Skin epidermis (tissue), 12 donors: ENCODE measurements at regions not wholly inside any gene's neighbourhood (a gene's known extent, or its start where the extent isn't known, plus 50 kb on each side); places are given as distances from the start of the nearest gene placed in this dataset.
"Not testable (repeated sequence)": the region's sequence is repeated elsewhere in the genome, so short reads cannot be mapped to it uniquely, and the experiment has no call there.

Experiments
- H3K27ac ChIP-seq, 21 experiments: fragments of 200-600 bp; sonication (generic) in 11 of 21; one replicate each; pipeline ENCODE4 v1.5.0; 2020; ENCODE audit warnings: mild to moderate bottlenecking in 3 of 21, inconsistent platforms in 2 of 21, moderate library complexity in 2 of 21
- H3K4me3 ChIP-seq, 7 experiments: fragments of 200-600 bp; sonication (generic) in 2 of 7; one replicate each; pipeline ENCODE4 v1.5.0; 2020; ENCODE audit warnings: inconsistent platforms in 2 of 7, mild to moderate bottlenecking in 2 of 7, moderate library complexity in 1 of 7

DNA sequence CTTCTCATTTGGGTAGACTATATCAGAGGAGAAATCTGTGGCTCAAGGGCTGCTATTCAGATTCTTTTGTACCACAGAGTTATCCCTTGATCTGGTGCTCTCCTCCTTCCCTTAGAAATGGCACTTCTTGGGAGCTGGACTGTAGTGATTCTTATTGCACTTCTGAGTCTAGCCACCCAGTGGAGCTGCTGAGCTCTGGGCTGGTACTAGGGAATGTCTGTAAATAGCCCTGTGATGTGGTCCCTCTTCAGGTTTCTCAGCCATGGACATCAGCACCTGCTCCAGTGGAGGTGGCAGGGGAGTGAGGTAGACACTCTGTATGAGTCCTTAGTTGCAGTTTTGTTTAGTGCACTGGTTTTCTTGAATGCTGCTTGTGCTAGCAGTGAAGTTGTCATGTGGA is 1292.6 kb downstream of the SI start:
- H3K27ac ChIP-seq, result no peak overlapping the region
- H3K4me3 ChIP-seq, result no peak overlapping the region

GRCh38 chr3:163779396-163780344 is 1298.6 kb downstream of the SI start:
- Histone ChIP-seq H3K27ac (no peak overlapping the region), H3K4me3 (no peak overlapping the region)

- Histone ChIP-seq H3K4me3 (no peak overlapping the region), H3K27ac (no peak overlapping the region)
Observed at GRCh38 chr3:163776743-163777142, 1301.6 kb downstream of the SI start.

- Histone ChIP-seq H3K27ac (no peak overlapping the region), H3K4me3 (no peak overlapping the region)
Observed at GRCh38 chr3:163773136-163773535, 1305.2 kb downstream of the SI start.

DNA sequence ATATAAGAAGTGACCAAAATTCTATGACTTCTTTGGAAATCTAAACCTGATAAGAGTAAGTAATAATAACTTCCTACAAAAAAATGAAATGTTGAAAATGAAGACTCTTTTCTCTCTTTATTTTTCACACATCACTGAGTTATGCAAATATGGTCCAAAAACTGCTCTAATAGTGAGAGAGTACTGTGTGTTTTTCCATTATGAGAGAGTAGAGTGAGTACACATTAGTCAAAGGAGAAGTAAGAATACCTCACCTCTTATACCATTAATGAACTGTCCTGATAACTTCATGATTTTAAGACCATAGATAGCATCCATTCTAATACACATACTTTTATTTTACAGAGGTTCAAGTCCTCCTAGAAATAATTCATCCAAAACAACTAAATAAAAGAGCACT is 1310.2 kb downstream of the SI start:
- Histone ChIP-seq H3K27ac (no peak overlapping the region), H3K4me3 (no peak overlapping the region)

GRCh38 chr3:163766112-163766511 is 1312.2 kb downstream of the SI start:
- H3K4me3 ChIP-seq, result no peak overlapping the region
- H3K27ac ChIP-seq, result no peak overlapping the region

GRCh38 chr3:163753033-163753432 is 1325.3 kb downstream of the SI start:
- H3K27ac ChIP-seq, result no peak overlapping the region
- H3K4me3 ChIP-seq, result no peak overlapping the region

DNA sequence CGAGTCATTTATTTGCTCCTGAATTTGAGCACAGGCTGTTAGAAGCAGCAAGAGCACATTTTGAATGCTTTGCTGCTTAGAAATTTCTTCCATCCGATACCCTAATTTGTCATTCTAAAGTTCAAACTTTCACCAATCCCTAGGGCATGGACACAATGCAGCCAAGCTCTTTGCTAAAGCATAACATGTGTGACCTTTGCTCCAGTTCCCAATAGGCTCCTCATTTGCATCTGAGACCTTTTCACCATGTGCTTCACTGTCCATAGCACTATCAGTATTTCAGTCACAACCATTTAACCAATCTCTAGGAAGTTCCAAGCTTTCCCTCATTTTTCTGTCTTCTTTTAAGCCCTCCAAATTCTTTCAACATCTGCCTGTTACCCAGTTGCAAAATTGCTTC is 1333.1 kb downstream of the SI start:
- no peak overlapping the region for H3K4me3 ChIP-seq
- H3K27ac ChIP-seq, result no peak overlapping the region

DNA sequence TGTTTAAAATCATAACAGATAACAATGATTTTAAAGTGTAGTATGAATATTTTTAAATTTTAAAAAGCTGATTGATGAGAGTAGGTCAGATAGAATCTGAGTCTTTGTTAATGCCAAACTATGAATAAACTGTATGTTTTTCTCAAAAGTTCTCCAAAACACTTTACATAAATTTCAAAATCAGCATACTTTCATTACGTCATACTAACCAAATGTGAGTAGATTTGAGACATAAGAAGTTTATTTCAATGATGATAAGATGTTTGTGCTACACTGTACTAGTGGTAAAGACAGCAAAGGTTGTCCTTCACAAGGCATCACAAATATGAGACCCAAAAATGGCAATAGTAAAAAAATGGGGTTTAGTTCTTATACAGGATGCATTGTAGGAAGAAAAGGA is 1342.9 kb downstream of the SI start:
- no peak overlapping the region for H3K4me3 ChIP-seq
- H3K27ac ChIP-seq, result no peak overlapping the region

DNA sequence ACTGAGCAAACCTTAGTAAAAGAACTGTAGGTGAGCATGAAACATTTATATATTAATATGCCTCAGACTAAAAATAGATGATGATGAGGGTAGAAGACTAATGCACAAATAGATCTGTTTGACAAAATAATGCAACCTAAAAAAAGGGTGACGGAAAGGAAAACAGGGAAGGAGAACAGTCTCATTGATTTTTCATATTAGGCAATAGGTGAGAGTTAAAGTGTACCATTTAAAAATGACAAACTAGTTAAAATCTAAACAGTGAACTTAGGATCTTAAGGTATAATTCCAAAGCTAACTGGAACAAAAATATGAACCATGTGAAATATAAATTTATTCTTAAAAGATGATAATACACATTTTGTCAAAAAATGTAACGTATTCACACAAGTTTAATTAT is 1347.6 kb downstream of the SI start:
- Histone ChIP-seq H3K27ac (no peak overlapping the region), H3K4me3 (no peak overlapping the region)

GRCh38 chr3:163726125-163726524 is 1352.2 kb downstream of the SI start:
- no peak overlapping the region for H3K4me3 ChIP-seq
- no peak overlapping the region for H3K27ac ChIP-seq

- no peak overlapping the region for H3K4me3 ChIP-seq
- H3K27ac ChIP-seq, result no peak overlapping the region
Observed at GRCh38 chr3:163722405-163722804, 1355.9 kb downstream of the SI start.

GRCh38 chr3:163721596-163721995 is 1356.7 kb downstream of the SI start:
- no peak overlapping the region for H3K27ac ChIP-seq

DNA sequence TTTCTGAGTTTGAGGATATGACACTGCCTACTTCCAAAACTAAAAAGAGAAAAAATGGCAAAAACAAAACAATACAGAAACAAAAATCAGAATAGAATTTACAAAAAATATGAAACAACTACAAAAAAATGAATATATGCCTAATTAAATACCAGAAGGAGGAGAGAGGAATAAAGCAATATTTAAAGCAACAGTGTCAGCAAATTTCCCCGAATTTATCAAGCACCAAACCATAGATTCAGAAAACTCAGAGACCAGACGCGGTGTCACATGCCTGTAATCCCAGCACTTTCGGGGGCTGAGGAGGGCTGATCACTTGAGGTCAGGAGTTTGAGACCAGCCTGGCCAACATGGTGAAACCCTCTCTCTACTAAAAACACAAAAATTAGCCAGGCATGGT is 1360.9 kb downstream of the SI start:
- Histone ChIP-seq H3K27ac (no peak overlapping the region), H3K4me3 (no peak overlapping the region)

More at GRCh38 chr3:163721596-163721995, 1356.7 kb downstream of the SI start:
- no peak overlapping the region for H3K4me3 ChIP-seq

- no peak overlapping the region for H3K27ac ChIP-seq
- H3K4me3 ChIP-seq, result no peak overlapping the region
Observed at GRCh38 chr3:163708428-163708827, 1369.9 kb downstream of the SI start.

DNA sequence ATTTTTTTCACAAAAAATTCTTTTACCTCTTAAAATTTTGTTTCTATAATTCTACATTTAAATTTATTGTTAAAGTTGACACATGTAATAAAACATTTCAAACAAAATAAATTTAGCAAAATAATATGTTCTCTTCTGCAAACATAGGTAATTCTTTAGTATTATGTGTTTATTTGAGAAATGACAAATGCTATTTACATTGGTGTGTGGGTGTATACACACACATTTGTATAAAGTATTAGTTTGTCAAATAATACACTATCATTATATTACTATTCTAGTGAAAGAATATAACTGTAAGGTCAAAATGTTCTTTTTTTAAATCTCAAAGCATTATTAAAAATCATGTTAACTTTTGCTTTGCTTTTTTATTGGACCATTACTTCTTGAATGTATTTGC is 1370.6 kb downstream of the SI start:
- H3K27ac ChIP-seq, result no peak overlapping the region

GRCh38 chr3:163698221-163698620 is 1380.1 kb downstream of the SI start:
- not testable (repeated sequence) for H3K27ac ChIP-seq, H3K4me3 ChIP-seq

More for the DNA sequence above, 1370.6 kb downstream of the SI start:
- no peak overlapping the region for H3K4me3 ChIP-seq

DNA sequence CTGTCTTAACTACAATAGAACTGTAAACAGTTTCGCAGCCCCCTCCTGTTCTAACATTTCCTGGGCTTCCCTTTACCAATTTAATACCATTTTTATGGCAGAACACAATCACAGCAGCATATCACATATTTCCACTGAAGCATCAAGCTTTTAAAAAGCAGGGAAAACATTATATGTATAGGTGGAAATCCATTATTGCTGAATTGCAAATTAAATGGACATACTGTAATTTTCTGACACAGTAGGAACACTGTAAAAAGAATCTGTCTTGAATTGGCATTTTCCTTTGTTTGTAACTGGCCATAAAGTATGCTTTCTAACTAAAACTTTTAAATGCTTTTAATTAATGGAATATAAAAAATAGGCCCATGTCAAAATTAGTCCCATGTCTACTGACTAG is 1385.8 kb downstream of the SI start:
- H3K27ac ChIP-seq, result no peak overlapping the region
- H3K4me3 ChIP-seq, result no peak overlapping the region

DNA sequence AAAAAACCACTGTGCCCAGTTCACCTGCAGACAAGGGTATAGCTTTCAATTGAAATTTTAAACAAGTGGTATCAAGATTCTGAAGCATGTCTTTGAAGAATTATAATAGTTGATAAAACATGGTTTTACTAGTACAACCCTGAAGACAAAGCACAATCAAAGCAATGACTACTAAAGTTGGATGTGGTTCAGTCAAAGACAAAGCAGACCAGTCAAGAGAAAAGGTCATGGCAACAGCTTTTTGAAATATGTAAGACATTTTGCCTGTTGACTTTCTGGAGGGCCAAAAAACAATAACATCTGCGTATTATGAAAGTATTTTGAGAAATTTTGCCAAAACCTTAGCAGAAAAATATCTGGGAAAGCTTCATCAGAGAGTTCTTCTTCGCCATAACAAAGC is 1393.6 kb downstream of the SI start:
- Histone ChIP-seq H3K27ac (no peak overlapping the region), H3K4me3 (no peak overlapping the region)

DNA sequence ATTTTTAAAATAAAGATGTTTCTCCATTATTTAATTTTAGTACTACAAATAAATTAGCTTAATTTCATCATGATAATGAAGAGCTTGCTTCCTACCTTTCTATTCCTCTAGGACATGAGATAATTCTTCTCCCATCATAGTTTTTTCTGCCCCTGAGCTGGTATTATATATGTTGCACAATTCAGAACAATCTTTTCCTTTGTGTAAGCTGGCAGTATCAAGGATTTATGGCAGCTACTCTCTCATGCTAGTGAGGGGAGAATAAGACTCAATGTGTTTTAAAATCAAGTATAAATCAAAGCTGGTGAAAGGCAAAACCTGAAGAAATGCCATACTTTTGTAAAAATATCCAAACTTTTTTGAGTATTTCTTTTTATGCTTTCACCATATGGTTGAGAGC is 1405.3 kb downstream of the SI start:
- Histone ChIP-seq H3K27ac (no peak overlapping the region), H3K4me3 (no peak overlapping the region)

DNA sequence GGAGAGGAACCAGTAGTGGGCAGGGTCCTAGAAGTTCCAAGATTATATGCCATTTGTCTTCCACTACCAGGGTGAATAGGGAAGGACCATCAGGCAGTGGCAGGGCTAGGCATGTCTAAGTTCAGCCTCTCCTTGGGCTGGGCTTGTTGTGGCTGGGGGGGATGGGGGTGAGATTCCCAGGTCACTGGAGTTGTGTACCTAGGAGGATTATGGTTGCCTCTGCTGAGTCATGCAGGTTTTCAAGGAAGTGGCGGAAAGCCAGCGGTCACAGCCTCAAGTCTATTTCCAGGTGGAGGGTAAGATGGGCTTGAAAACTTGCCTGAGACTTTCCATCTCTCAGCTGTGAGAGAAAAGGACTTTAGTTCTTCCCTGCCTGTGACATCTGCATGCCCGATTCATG is 1407.1 kb downstream of the SI start:
- H3K4me3 ChIP-seq, result no peak overlapping the region

DNA sequence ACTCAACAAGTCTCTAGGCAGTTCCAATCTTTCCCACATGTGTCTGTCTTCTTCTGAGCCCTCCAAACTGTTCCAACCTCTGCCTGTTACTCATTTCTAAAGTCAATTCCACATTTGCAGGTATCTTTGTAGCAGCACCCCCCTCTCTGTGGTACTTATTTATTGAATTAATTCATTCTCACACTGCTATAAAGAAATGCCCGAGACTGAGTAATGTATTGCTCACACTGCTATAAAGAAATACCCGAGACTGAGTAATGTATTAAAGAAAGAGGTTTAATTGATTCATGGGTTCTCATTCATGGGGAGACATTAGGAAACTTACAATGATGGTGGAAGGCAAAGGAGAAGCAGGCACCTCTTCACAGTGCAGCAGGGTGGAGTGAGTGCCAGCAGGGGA is 1413.8 kb downstream of the SI start:
- no peak overlapping the region for H3K27ac ChIP-seq
- no peak overlapping the region for H3K4me3 ChIP-seq

More for the DNA sequence above, 1407.1 kb downstream of the SI start:
- H3K27ac ChIP-seq, result no peak overlapping the region
